ENCODE measurements at regions not wholly inside any gene's neighbourhood (a gene's known extent, or its start where the extent isn't known, plus 50 kb on each side); places are given as distances from the start of the nearest gene placed in this dataset.

DNA sequence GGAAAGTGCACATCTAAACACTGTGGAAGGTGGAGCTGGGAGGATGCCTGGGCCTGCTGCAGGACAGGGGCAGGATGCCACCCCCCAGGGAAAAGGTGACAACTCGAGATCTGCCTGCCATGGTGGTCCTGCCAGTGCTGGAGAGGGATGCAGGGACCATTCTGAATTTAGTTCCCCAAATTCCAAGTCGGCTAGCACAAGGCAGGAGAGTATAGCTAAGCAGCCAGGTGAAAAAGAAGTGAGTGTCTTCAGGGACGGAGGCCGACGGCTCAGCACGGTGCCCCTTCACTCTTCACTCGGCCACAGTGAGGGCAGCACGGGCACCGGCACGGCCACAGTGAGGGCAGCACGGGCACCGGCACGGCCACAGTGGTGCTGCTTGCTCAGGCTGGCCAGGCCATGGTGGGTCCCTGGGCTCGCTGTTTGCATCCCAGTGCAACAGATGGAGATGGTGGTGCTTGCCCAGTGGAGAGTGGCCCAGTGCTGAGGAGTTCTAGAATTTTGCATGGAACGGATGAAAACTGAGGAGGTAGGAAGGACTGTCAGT lies 161.3 kb upstream of the SHH start:
- TF ChIP-seq FOXK2 (IDR thresholded peaks at IDR 0.05), result no peak
- no peak for TF ChIP-seq ELF4 (IDR thresholded peaks at IDR 0.05)
- TF ChIP-seq NFRKB (IDR thresholded peaks at IDR 0.05), result no peak
- no peak for TF ChIP-seq FOXM1 (IDR thresholded peaks at IDR 0.05; ENCODE audit: borderline replicate concordance)
- TF ChIP-seq FOXA1 (IDR thresholded peaks at IDR 0.05), result no peak
- no peak for TF ChIP-seq BHLHE40 (IDR thresholded peaks at IDR 0.05; ENCODE audit: borderline replicate concordance)
- no peak for TF ChIP-seq SP1 (IDR thresholded peaks at IDR 0.05)
- TF ChIP-seq ARNT (IDR thresholded peaks at IDR 0.05), result no peak
- TF ChIP-seq TARDBP (IDR thresholded peaks at IDR 0.05), result no peak
- TF ChIP-seq ZNF384 (IDR thresholded peaks at IDR 0.05), result no peak
